ENCODE measurements at regions not wholly inside any gene's neighbourhood (a gene's known extent, or its start where the extent isn't known, plus 50 kb on each side); places are given as distances from the start of the nearest gene placed in this dataset.
"Not testable (repeated sequence)": the region's sequence is repeated elsewhere in the genome, so short reads cannot be mapped to it uniquely, and the experiment has no call there.

DNA sequence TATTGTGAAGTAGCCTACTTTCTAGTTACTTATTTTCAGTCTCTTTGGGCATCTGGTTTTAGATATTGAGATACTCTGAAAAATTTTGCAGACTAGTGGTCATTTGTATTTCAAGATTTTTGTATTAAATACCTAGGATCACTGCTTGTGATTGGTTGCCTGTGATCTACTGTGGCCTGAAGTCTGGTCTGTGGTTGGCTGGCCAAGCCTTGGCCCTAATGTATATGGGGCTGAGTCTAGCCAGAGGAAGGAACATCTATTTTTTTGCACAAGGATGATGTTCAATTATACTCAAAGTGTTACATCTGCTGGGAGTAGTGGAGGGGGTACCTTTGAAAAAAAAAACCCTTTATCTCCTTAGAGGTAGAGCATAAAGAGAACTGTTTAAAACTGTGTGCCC lies 50.2 kb upstream of the NIPA1 start:
- TF ChIP-seq, protein P1, sequence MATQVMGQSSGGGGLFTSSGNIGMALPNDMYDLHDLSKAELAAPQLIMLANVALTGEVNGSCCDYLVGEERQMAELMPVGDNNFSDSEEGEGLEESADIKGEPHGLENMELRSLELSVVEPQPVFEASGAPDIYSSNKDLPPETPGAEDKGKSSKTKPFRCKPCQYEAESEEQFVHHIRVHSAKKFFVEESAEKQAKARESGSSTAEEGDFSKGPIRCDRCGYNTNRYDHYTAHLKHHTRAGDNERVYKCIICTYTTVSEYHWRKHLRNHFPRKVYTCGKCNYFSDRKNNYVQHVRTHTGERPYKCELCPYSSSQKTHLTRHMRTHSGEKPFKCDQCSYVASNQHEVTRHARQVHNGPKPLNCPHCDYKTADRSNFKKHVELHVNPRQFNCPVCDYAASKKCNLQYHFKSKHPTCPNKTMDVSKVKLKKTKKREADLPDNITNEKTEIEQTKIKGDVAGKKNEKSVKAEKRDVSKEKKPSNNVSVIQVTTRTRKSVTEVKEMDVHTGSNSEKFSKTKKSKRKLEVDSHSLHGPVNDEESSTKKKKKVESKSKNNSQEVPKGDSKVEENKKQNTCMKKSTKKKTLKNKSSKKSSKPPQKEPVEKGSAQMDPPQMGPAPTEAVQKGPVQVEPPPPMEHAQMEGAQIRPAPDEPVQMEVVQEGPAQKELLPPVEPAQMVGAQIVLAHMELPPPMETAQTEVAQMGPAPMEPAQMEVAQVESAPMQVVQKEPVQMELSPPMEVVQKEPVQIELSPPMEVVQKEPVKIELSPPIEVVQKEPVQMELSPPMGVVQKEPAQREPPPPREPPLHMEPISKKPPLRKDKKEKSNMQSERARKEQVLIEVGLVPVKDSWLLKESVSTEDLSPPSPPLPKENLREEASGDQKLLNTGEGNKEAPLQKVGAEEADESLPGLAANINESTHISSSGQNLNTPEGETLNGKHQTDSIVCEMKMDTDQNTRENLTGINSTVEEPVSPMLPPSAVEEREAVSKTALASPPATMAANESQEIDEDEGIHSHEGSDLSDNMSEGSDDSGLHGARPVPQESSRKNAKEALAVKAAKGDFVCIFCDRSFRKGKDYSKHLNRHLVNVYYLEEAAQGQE (IDR thresholded peaks at IDR 0.05) = not testable (repeated sequence)
- TF ChIP-seq, protein P2, sequence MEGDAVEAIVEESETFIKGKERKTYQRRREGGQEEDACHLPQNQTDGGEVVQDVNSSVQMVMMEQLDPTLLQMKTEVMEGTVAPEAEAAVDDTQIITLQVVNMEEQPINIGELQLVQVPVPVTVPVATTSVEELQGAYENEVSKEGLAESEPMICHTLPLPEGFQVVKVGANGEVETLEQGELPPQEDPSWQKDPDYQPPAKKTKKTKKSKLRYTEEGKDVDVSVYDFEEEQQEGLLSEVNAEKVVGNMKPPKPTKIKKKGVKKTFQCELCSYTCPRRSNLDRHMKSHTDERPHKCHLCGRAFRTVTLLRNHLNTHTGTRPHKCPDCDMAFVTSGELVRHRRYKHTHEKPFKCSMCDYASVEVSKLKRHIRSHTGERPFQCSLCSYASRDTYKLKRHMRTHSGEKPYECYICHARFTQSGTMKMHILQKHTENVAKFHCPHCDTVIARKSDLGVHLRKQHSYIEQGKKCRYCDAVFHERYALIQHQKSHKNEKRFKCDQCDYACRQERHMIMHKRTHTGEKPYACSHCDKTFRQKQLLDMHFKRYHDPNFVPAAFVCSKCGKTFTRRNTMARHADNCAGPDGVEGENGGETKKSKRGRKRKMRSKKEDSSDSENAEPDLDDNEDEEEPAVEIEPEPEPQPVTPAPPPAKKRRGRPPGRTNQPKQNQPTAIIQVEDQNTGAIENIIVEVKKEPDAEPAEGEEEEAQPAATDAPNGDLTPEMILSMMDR (IDR thresholded peaks at IDR 0.05) = not testable (repeated sequence)
- TF ChIP-seq MYC (IDR thresholded peaks at IDR 0.05; ENCODE audit: borderline replicate concordance, low read length); JUNB (IDR thresholded peaks at IDR 0.05): not testable (repeated sequence)
